B cell (primary cell): ENCODE measurements at regions not wholly inside any gene's neighbourhood (a gene's known extent, or its start where the extent isn't known, plus 50 kb on each side); places are given as distances from the start of the nearest gene placed in this dataset.

ENCODE experiments used
- ATAC-seq: fragments of 200-7000 bp; cut with Tn5 transposase; one replicate; pipeline ENCODE4 v1.10.0; 2021; ENCODE audit warnings: low read depth, mild to moderate bottlenecking, moderate number of reproducible peaks, moderate library complexity
- CTCF ChIA-PET: fragments of 350-600 bp; sonication (Branson Sonifier 250); formaldehyde crosslinking; loops from one replicate; lab custom pipeline; 2021; ENCODE audit warnings: antibody characterized with exemption, inconsistent platforms; lab: Charles Lee
- POLR2A ChIA-PET: fragments of 350-600 bp; sonication (Branson Sonifier 250); formaldehyde crosslinking; loops from one replicate; lab custom pipeline; 2021; ENCODE audit warnings: antibody characterized with exemption; lab: Charles Lee
- DNase-seq: peaks from one replicate; pipeline ENCODE4 v3.0.0; 2013
- H2AFZ ChIP-seq: 2 replicates; pipeline ENCODE4 v1.6.1; 2012; ENCODE audit warnings: mild to moderate bottlenecking, low read depth, low read length; ENCODE audit not compliant: insufficient read depth, poor library complexity, severe bottlenecking
- H3K27ac ChIP-seq, 2 donors: 1 replicate in 1 of 2; 2 replicates in 1 of 2; pipeline ENCODE4 v1.5.1; 2012 to 2013; ENCODE audit warnings: low read length in 2 of 2, mild to moderate bottlenecking in 2 of 2, moderate library complexity in 1 of 2
- H3K27me3 ChIP-seq, 4 experiments: fragments of 200-600 bp in 1 of 4; sonication (generic) in 1 of 4; replicated peaks in 1 of 4; 1 replicate in 2 of 4; 2 replicates in 2 of 4; pipeline versions ENCODE4 v1.6.1 to v1.7.0; 2013 to 2016; ENCODE audit warnings: low read length in 3 of 4, mild to moderate bottlenecking in 2 of 4, mixed read lengths in 1 of 4, moderate library complexity in 1 of 4; ENCODE audit not compliant: insufficient read depth in 4 of 4, control insufficient read depth in 3 of 4; ENCODE audit errors: control extremely low read depth in 1 of 4
- H3K36me3 ChIP-seq, 2 experiments: replicated peaks in 1 of 2; 1 replicate in 1 of 2; 2 replicates in 1 of 2; pipeline versions ENCODE4 v1.6.1 to v1.7.1; 2013; ENCODE audit warnings: low read length in 1 of 2; ENCODE audit not compliant: insufficient read depth in 2 of 2, control insufficient read depth in 1 of 2; ENCODE audit errors: control extremely low read depth in 1 of 2, extremely low read depth in 1 of 2
- H3K4me1 ChIP-seq, 2 donors: fragments of 200-600 bp in 1 of 2; sonication (generic) in 1 of 2; 1 replicate in 1 of 2; 2 replicates in 1 of 2; pipeline versions ENCODE4 v1.5.1 to v1.6.1; 2013 to 2017; ENCODE audit warnings: low read length in 2 of 2; ENCODE audit not compliant: control insufficient read depth in 2 of 2, insufficient read depth in 2 of 2
- H3K4me2 ChIP-seq: replicated peaks from 2 replicates; pipeline ENCODE3; 2012; ENCODE audit warnings: mild to moderate bottlenecking, low read depth, low read length; ENCODE audit not compliant: poor library complexity, severe bottlenecking
- H3K4me3 ChIP-seq, 5 experiments: fragments of 200-600 bp in 1 of 5; sonication (generic) in 1 of 5; 1 replicate in 3 of 5; 2 replicates in 2 of 5; pipeline versions ENCODE4 v1.5.1 to v1.7.0; 2011 to 2016; ENCODE audit warnings: low read length in 4 of 5, mild to moderate bottlenecking in 4 of 5, low read depth in 2 of 5, control low read depth in 1 of 5, moderate library complexity in 1 of 5; ENCODE audit not compliant: insufficient read depth in 1 of 5; ENCODE audit errors: control extremely low read depth in 1 of 5, extremely low read depth in 1 of 5
- H3K79me2 ChIP-seq: fragments of 200-600 bp; sonication (generic); one replicate; pipeline ENCODE4 v1.6.0; 2016; ENCODE audit warnings: low read length; ENCODE audit not compliant: control insufficient read depth, insufficient read depth
- H3K9ac ChIP-seq: fragments of 200-600 bp; sonication (generic); 2 replicates; pipeline ENCODE4 v1.6.1; 2017; ENCODE audit warnings: mild to moderate bottlenecking, low read length, moderate library complexity
- H3K9me3 ChIP-seq, 3 donors: one replicate each; pipeline versions ENCODE4 v1.6.1 to v1.7.1; 2013; ENCODE audit warnings: low read length in 2 of 3; ENCODE audit not compliant: control insufficient read depth in 2 of 3, insufficient read depth in 1 of 3; ENCODE audit errors: control extremely low read depth in 1 of 3
- H4K20me1 ChIP-seq: 2 replicates; pipeline ENCODE4 v1.6.0; 2012; ENCODE audit warnings: mild to moderate bottlenecking, low read length; ENCODE audit not compliant: insufficient read depth, control insufficient read depth, poor library complexity, severe bottlenecking
- H3K27ac Mint-ChIP-seq: one replicate; pipeline ENCODE4 v1.8.0; 2021; ENCODE audit warnings: mixed read lengths
- H3K27me3 Mint-ChIP-seq: one replicate; pipeline ENCODE4 v1.8.0; 2021; ENCODE audit warnings: mixed read lengths
- H3K4me1 Mint-ChIP-seq: one replicate; pipeline ENCODE4 v1.8.0; 2021; ENCODE audit warnings: mixed read lengths
- H3K4me3 Mint-ChIP-seq: one replicate; pipeline ENCODE4 v1.8.0; 2021; ENCODE audit warnings: mixed read lengths
- H3K9me3 Mint-ChIP-seq: one replicate; pipeline ENCODE4 v1.8.0; 2022; ENCODE audit warnings: mixed read lengths; ENCODE audit not compliant: insufficient read depth
- EZH2 ChIP-seq: IDR thresholded peaks from 2 replicates; pipeline ENCODE4 v1.6.1; 2012; ENCODE audit warnings: borderline replicate concordance, low read depth, mild to moderate bottlenecking, moderate library complexity, low read length; ENCODE audit not compliant: insufficient read depth, poor library complexity, severe bottlenecking
- WGBS: methylation state at CpG from one replicate; pipeline ENCODE4 v1.1.5; 2013; ENCODE audit warnings: missing lambda C conversion rate; ENCODE audit not compliant: insufficient coverage; 5-methylcytosine and 5-hydroxymethylcytosine counted together
- intact Hi-C: fragments of 100-400 bp; cut with micrococcal nuclease; formaldehyde crosslinking; loops from one replicate; pipeline ENCODE4 v1.10.0; 2022
- TF ChIP-seq, protein P1 (sequence below): fragments of 200-600 bp; IDR thresholded peaks from one replicate; pipeline ENCODE4 v1.8.0; 2022; ENCODE audit warnings: antibody characterized with exemption, mild to moderate bottlenecking

DNA sequence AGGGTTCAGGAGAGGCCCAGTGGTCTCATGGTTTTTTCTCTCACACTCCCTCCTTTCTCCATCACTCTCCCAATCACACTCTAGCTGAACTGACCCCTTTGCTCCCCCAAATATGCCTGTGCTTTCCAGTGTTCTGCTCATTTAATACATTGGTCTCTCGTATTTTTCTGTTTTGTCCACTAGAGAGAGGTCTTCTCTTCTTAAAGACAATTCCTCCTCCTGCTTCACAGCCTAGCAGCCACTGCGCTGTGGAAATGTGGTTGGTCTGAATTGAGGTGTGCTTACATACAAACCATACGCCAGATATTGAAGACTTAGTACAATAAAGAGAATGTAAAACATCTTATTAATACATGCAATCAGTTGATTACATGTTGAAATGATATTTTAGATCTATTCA is 60.6 kb upstream of the XCR1 start:
- ATAC-seq (peak; percentile 38), DNase-seq (peak; percentile 48)
- Mint-ChIP-seq H3K27me3 (no peaks in the 10 kb centered on the region), H3K4me1 (peaks cover 44% of the 10 kb centered on the region), H3K4me3 (no peak overlapping the region), H3K27ac (no peak overlapping the region), H3K9me3 (no peaks in the 10 kb centered on the region)
- no peak overlapping the region for H3K4me2 ChIP-seq
- H3K27me3 ChIP-seq = no peaks in the 10 kb centered on the region
- H3K79me2 ChIP-seq = no peaks in the 10 kb centered on the region
- WGBS = no CpG with 5 or more reads among the region's 3 CpGs
- no peak overlapping the region for H3K4me3 ChIP-seq
- intact Hi-C loops = loop anchor here (1.0 kb wide), 1 partner anchor 280 kb away; no protein-coding TSS in a partner anchor
- ChIA-PET POLR2A (no interaction called here), CTCF (interaction anchor here (0.6 to 17.4 kb wide), 17 partner anchors 9 to 1086 kb away, joined by 3 to 233 read pairs (median 3); partner anchors contain the start of genes CCR1 and CCR5)
- H3K4me1 ChIP-seq = peaks cover 35 to 42% of the 10 kb centered on the region in 2 donors
- no peaks in the 10 kb centered on the region for H3K9me3 ChIP-seq
- no peak overlapping the region for H3K27ac ChIP-seq
- no peak overlapping the region for H3K9ac ChIP-seq
- no peaks in the 10 kb centered on the region for H3K36me3 ChIP-seq
- no peaks in the 10 kb centered on the region for H4K20me1 ChIP-seq
- no peak overlapping the region for H2AFZ ChIP-seq
- TF ChIP-seq EZH2 = no peak
- TF ChIP-seq, protein P1, sequence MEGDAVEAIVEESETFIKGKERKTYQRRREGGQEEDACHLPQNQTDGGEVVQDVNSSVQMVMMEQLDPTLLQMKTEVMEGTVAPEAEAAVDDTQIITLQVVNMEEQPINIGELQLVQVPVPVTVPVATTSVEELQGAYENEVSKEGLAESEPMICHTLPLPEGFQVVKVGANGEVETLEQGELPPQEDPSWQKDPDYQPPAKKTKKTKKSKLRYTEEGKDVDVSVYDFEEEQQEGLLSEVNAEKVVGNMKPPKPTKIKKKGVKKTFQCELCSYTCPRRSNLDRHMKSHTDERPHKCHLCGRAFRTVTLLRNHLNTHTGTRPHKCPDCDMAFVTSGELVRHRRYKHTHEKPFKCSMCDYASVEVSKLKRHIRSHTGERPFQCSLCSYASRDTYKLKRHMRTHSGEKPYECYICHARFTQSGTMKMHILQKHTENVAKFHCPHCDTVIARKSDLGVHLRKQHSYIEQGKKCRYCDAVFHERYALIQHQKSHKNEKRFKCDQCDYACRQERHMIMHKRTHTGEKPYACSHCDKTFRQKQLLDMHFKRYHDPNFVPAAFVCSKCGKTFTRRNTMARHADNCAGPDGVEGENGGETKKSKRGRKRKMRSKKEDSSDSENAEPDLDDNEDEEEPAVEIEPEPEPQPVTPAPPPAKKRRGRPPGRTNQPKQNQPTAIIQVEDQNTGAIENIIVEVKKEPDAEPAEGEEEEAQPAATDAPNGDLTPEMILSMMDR = peak; percentile 32

GRCh38 chr3:46086986-46087385 is 59.7 kb upstream of the XCR1 start:
- intact Hi-C loops = no loop called here
- Histone ChIP-seq H3K27ac (no peak overlapping the region), H3K79me2 (no peaks in the 10 kb centered on the region), H3K4me2 (no peak overlapping the region), H3K36me3 (no peaks in the 10 kb centered on the region), H2AFZ (no peak overlapping the region), H3K4me1 (peaks cover 26 to 33% of the 10 kb centered on the region in 2 donors), H4K20me1 (no peaks in the 10 kb centered on the region), H3K9ac (no peak overlapping the region), H3K4me3 (no peak overlapping the region), H3K9me3 (no peaks in the 10 kb centered on the region), H3K27me3 (no peaks in the 10 kb centered on the region)
- DNase-seq (no peak), ATAC-seq (no peak)
- no peak overlapping the region for H3K27ac Mint-ChIP-seq
- CTCF ChIA-PET = interaction anchor here (0.7 to 17.4 kb wide), 14 partner anchors 8 to 357 kb away, joined by 3 to 233 read pairs (median 4); partner anchors contain the start of genes CCR1 and CCR5
- H3K27me3 Mint-ChIP-seq = no peaks in the 10 kb centered on the region
- POLR2A ChIA-PET = no interaction called here
- 85% methylated on average over 2 of the region's 5 CpGs for WGBS
- H3K4me1 Mint-ChIP-seq = peaks cover 35% of the 10 kb centered on the region
- no peaks in the 10 kb centered on the region for H3K9me3 Mint-ChIP-seq
- TF ChIP-seq, protein P1 = no peak
- TF ChIP-seq EZH2 = no peak
- H3K4me3 Mint-ChIP-seq = no peak overlapping the region
